Eye (tissue), 1 donor: ENCODE measurements at regions not wholly inside any gene's neighbourhood (a gene's known extent, or its start where the extent isn't known, plus 50 kb on each side); places are given as distances from the start of the nearest gene placed in this dataset.

Experiments used
- DNase-seq: peaks from one replicate; pipeline ENCODE4 v3.0.0-alpha.2; 2015

- DNase-seq: peak; percentile 12
Measured at GRCh38 chr2:4515871-4516761, 812.7 kb downstream of the DCDC2C start.

- no peak for DNase-seq
Measured at GRCh38 chr2:4518596-4518995, 815.2 kb downstream of the DCDC2C start.

GRCh38 chr2:4522498-4523421 lies 819.4 kb downstream of the DCDC2C start:
- DNase-seq: no peak

DNA sequence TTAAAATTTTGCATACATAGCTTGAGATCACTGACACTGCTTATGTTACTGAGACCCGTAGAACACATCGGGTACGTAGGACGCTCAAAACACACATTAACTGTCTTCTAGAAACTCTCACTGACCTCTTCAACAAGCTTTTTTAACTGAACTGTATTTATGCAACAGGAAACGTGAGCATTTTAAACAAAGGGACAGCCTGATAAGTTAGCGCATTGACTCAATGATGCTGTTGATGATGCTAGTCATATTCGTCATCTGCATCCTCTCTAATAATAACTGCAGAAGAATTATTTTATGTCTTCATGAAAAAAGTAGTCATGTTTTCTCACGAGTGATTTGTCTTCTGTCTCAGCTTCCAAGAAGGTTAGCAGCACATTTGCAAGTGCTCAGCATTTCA lies 824.0 kb downstream of the DCDC2C start:
- no peak for DNase-seq

GRCh38 chr2:4528246-4528645 lies 824.9 kb downstream of the DCDC2C start:
- no peak for DNase-seq

- no peak for DNase-seq
Measured at GRCh38 chr2:4528773-4529172, 825.4 kb downstream of the DCDC2C start.

GRCh38 chr2:4529738-4530137 lies 826.4 kb downstream of the DCDC2C start:
- DNase-seq: no peak

DNA sequence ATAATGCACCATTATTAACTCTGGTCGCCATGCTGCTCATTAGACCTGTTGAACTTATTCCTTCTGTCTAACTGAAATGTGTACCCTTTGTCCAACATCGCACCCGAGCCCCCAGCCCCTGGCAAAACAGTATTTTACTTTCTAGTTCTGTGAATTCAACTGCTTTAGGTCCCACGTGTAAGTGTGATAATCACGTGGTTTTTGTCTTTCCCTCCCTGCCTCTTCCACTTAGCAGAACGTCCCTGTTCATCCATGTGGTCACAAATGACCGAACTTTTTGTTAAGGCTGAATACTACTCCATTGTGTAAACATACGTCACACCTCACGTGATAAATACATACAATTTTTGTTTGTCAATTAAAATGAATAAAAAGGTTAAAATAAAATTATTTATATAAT lies 826.9 kb downstream of the DCDC2C start:
- DNase-seq: no peak

GRCh38 chr2:4533806-4534205 lies 830.4 kb downstream of the DCDC2C start:
- DNase-seq: no peak

DNA sequence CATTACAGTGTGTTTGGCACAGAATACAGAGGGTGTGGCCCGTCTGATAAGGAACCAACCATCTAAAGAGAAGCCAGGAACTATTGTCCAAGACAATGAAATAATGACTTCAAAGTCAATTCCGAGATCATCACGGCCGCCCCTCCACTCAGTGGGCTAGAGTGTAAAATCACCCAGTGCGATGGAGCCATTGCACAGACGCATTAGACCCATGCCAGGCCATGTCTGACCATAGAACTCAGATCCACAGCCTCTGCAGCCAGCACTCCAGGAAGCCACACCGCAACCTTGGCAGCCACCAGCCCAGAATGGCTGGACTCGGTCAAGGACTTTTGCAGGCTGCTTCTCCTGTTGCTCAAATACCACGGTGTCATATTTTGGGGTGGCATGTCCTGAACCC lies 835.7 kb downstream of the DCDC2C start:
- no peak for DNase-seq

DNA sequence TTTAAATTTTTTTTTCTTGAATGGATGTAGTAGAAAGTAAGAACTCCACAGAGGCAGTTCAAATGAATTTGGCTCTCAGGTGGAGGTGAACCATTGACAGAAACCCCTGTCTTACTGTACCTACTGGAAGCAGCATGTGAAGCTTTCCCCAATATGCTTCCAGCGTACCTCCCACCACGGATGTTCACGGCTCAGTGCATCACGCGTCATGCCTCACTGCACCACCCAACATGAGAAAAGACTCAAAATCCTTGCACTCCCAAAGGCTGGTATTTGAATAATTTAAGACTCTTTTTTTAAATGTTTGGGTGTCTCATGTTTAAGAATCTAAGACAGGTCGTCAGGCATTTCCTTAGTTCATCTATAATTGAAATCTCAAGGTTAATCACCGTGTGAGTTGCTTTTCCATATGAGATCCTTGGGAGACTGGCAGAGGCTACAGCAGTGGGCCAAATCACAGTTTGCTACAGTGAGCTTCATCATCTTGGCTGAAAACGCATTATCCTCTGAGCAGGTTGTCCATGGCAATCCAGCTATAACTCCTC lies 846.4 kb downstream of the DCDC2C start:
- peak; percentile 90 for DNase-seq

DNA sequence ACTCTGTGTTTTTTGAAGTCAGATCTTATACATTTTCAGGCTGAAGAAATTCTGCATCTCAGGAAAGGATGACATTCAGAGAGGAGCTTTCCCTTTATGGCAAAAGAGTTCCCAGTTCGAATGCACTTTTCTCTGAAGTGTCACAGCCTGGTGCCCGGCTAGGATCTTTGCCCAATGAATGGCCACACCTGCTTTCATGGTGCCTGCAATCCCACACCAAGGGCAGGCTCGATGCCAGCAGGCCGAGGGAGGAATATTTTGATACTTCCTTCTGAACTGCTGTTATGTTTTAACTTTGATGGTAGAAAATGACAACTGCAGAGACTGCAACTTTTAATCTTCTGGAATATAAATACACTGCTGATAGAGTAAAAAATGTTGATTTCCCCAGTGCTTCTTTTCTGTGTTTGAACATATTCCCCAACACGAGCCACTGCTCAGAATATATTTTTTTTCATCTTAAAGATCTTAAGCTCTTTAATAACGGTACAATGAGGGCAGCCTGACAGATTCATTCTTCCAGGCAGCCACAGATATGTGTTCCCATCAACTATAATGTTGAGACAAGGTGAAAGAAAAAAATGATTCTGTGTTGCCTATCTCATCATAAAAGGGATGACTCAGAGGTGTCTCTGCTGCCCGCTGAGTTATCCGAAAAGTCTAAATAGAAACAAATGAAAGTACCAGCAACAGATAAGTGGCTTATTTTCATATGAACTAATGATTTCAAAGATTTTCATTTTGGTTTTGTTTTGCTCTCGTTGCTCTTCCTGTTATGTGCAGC lies 848.5 kb downstream of the DCDC2C start:
- DNase-seq: peak; percentile 4

GRCh38 chr2:4553241-4553640 lies 849.9 kb downstream of the DCDC2C start:
- DNase-seq: peak; percentile 25

DNA sequence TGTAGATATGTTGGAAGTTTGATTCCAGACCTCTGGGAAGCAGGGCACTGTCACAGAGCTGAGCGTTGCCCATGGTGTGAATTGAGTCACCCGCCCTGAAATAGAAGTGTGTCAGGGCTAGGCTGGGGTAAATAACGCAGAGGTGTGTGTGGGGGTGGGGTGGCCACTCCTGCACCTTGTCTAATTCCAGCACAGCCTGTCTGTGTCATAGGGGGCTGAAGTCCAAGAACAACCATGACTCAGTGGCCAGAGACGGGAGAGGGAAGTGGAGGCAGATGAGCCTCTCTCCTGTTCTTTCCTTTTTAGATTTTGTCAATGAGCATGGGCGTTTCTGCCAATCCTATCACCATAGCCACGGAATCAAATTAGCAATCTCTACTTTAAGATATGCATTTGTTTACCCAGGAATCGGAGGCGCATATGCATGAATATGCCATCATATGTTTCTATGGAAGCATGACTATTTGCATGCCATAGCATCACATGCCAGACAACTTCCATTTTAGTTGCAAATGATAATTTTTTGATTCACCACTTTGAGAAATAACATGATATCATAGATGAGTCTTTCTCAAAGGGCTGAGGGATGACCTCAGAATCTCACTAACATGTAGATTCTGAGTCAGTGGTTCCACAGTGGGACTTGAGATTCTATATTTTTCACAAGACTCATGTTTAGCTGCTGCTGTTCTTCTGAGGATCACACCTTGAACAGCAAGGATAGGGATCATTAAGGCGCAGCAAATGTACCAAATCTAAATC lies 852.9 kb downstream of the DCDC2C start:
- no peak for DNase-seq

DNA sequence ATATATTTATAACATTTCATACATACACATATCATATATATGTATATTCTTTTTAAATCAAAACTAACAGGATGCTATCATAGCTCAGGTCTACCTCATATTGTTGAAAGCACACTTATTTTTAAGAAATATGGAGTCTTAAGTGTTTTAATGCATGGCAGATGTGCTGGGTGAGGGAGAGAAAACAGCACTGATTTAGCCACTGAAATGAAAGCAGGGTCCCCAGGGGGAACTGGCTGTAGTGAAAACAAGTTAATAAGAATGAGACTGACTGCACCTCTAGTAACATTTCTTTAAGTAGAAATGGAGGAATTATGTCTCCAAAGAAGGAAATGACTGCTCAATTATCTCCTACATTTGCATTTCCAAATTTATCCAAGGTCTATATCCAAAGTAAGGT lies 857.8 kb downstream of the DCDC2C start:
- DNase-seq: peak; percentile 59

GRCh38 chr2:4576075-4576474 lies 872.7 kb downstream of the DCDC2C start:
- DNase-seq: no peak

DNA sequence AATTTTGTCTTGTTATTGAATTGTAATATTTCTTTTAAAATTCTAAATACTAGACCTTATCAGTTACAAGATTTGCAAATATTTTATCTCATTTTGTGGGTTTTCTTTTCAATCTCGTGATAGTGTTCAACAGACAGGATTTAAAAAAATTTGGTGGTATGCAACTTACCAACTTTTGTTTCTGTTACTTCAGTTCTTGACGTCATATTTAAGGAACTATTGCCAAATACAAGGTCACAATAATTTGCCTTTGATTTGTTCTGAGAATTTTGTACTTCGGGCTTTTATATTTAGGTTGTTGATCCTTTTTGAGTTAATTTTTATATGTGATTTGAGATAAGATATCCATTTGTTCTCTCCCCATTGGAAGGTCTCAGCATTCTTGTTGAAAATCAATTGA lies 876.6 kb downstream of the DCDC2C start:
- no peak for DNase-seq

DNA sequence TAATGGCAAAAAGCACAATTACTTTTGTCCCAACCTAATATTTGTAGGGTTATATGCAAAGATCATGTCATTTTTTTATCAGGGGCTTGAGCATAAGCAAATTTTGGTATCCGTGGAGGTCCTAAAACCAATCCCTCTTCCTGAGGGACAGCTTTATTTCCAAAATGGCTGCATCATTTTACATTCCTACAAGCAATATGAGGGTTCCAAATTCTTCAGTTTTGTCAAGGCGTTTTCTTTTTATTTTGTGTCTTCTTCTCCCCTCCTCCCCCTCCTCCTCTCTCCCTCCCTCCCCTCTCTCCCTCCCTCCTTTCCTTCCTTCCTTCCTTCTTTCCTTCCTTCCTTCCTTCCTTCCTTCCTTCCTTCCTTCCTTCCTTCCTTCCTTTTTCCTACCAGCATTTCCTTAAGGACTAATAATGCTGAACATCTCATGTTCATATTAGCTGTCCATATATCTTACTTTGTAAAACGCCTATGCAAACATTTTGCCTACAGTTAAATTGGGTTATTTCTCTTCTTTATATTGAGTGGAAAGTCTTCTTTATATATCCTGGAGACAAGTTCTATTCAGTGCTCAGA lies 881.8 kb downstream of the DCDC2C start:
- no peak for DNase-seq

GRCh38 chr2:4588606-4589005 lies 885.2 kb downstream of the DCDC2C start:
- no peak for DNase-seq

- DNase-seq: no peak
Measured at GRCh38 chr2:4591261-4591660, 887.9 kb downstream of the DCDC2C start.

- DNase-seq: peak; percentile 61
Measured at GRCh38 chr2:4597400-4597799, 894.0 kb downstream of the DCDC2C start.

GRCh38 chr2:4604767-4605166 lies 901.4 kb downstream of the DCDC2C start:
- no peak for DNase-seq
